Testis (tissue), 2 donors: ENCODE measurements at regions not wholly inside any gene's neighbourhood (a gene's known extent, or its start where the extent isn't known, plus 50 kb on each side); places are given as distances from the start of the nearest gene placed in this dataset.

Source experiments
- POLR2A ChIP-seq: fragments of 450-650 bp; IDR thresholded peaks from one replicate; pipeline ENCODE4 v1.6.1; 2017; ENCODE audit warnings: antibody characterized with exemption, mild to moderate bottlenecking, moderate library complexity
- TF ChIP-seq, protein P1 (sequence below), 3 experiments: fragments of 450-650 bp in 2 of 3; fragments of 200-600 bp in 1 of 3; sonication (generic) in 1 of 3; IDR thresholded peaks; one replicate each; pipeline ENCODE4 v1.5.1; 2016 to 2019; ENCODE audit warnings: antibody characterized with exemption in 3 of 3, mild to moderate bottlenecking in 2 of 3, moderate library complexity in 1 of 3

DNA sequence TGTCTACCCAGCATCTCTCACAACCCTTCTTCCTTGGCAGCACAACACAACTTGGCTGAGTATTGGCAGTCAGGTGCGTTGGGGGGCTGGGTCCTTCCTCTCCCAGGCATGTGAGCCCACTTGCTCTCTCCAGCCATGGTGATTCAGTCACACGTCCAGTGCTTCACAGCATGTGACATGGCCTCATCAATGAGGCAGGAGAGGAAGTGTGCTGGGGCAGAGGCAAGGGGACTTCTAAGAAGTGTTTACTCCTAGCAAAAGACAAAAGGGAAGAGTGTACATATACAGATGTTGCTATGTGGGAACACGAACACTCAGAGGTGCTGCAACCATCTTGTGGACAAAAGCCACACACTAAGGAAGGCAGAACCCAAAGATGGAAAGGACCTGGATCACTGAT is 380.8 kb downstream of the FBXW7 start:
- TF ChIP-seq, protein P1, sequence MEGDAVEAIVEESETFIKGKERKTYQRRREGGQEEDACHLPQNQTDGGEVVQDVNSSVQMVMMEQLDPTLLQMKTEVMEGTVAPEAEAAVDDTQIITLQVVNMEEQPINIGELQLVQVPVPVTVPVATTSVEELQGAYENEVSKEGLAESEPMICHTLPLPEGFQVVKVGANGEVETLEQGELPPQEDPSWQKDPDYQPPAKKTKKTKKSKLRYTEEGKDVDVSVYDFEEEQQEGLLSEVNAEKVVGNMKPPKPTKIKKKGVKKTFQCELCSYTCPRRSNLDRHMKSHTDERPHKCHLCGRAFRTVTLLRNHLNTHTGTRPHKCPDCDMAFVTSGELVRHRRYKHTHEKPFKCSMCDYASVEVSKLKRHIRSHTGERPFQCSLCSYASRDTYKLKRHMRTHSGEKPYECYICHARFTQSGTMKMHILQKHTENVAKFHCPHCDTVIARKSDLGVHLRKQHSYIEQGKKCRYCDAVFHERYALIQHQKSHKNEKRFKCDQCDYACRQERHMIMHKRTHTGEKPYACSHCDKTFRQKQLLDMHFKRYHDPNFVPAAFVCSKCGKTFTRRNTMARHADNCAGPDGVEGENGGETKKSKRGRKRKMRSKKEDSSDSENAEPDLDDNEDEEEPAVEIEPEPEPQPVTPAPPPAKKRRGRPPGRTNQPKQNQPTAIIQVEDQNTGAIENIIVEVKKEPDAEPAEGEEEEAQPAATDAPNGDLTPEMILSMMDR (IDR thresholded peaks at IDR 0.05): no peak
- TF ChIP-seq POLR2A: no peak
